ENCODE measurements at regions not wholly inside any gene's neighbourhood (a gene's known extent, or its start where the extent isn't known, plus 50 kb on each side); places are given as distances from the start of the nearest gene placed in this dataset.

DNA sequence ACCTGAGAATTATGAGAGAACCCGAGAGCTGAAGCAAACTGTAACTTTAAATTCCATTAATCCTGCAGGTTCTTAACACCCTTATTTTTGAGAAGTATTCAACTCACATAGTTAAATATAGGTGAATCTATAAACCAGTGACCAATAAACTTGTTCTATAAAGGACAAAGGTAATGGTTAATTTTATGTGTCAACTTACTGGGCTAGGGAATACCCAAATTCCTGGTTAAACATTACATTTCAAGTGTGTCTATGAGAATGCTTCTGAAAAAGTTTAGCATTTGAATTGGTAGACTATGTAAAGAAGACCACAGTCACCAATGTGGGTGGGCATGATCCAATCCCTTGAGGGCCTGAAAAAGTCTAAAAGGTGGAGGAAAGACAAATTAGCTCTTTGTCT is 99.1 kb downstream of the KCNJ2 start:
- no peak overlapping the region for H2BK20ac ChIP-seq (ENCODE audit: low read depth, low read length)
- no peak overlapping the region for H2AFZ ChIP-seq (replicated peaks; ENCODE audit: low read length, poor library complexity)
- H2BK120ac ChIP-seq (ENCODE audit: low read depth, low read length), result no peak overlapping the region
- no peak overlapping the region for H2AK9ac ChIP-seq (replicated peaks; ENCODE audit: low read depth, low read length, poor library complexity)
- POLR2A ChIA-PET (ENCODE audit: unreplicated experiment), result no interaction called here
- H4K8ac ChIP-seq (ENCODE audit: low read depth in 2 of 2, low read length in 2 of 2), result no peak overlapping the region
- DNase-seq, result no peak
- no peak overlapping the region for H3K4ac ChIP-seq (ENCODE audit: low read depth, low read length)
- in situ Hi-C loops (cut with MboI; ENCODE audit: low sequenced_read_pairs), result no loop called here
- no peak overlapping the region for H2BK15ac ChIP-seq (ENCODE audit: low read depth, low read length)
- no peak overlapping the region for H3K14ac ChIP-seq (replicated peaks; ENCODE audit: low read depth, low read length)
- no peak overlapping the region for H2AK5ac ChIP-seq (ENCODE audit: low read depth, low read length)
- H3K23ac ChIP-seq (ENCODE audit: low read depth, low read length), result no peak overlapping the region
- H3K9ac ChIP-seq (ENCODE audit: low read depth, low read length), result no peak overlapping the region
- H3K18ac ChIP-seq (ENCODE audit: low read depth, low read length), result no peak overlapping the region
- no peaks in the 10 kb centered on the region for H4K20me1 ChIP-seq (ENCODE audit: insufficient read depth, low read length)
- H3K79me1 ChIP-seq (ENCODE audit: low read depth in 1 of 2, low read length in 2 of 2), result no peaks in the 10 kb centered on the region
- H3K4me3 ChIP-seq (ENCODE audit: insufficient read depth, low read depth, low read length), result no peak overlapping the region
- no peaks in the 10 kb centered on the region for H3K36me3 ChIP-seq (ENCODE audit: control insufficient read depth, insufficient read depth, low read length)
- no peak overlapping the region for H4K91ac ChIP-seq (ENCODE audit: insufficient read depth, low read depth, low read length)
- no peak overlapping the region for H3K27ac ChIP-seq (ENCODE audit: insufficient read depth, low read length)
- no peak for TF ChIP-seq RFX5 (IDR thresholded peaks at IDR 0.05; ENCODE audit: low read depth, low read length)
- no peak for TF ChIP-seq SMC3 (IDR thresholded peaks at IDR 0.05; ENCODE audit: low read depth, low read length)
- TF ChIP-seq CHD1 (IDR thresholded peaks at IDR 0.05; ENCODE audit: low read depth, low read length), result no peak
- no peak for TF ChIP-seq RAD21 (IDR thresholded peaks at IDR 0.05; ENCODE audit: low read length)
- TF ChIP-seq, protein P1, sequence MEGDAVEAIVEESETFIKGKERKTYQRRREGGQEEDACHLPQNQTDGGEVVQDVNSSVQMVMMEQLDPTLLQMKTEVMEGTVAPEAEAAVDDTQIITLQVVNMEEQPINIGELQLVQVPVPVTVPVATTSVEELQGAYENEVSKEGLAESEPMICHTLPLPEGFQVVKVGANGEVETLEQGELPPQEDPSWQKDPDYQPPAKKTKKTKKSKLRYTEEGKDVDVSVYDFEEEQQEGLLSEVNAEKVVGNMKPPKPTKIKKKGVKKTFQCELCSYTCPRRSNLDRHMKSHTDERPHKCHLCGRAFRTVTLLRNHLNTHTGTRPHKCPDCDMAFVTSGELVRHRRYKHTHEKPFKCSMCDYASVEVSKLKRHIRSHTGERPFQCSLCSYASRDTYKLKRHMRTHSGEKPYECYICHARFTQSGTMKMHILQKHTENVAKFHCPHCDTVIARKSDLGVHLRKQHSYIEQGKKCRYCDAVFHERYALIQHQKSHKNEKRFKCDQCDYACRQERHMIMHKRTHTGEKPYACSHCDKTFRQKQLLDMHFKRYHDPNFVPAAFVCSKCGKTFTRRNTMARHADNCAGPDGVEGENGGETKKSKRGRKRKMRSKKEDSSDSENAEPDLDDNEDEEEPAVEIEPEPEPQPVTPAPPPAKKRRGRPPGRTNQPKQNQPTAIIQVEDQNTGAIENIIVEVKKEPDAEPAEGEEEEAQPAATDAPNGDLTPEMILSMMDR (conservative IDR thresholded peaks at IDR 0.05; ENCODE audit: low read depth, low read length), result no peak
- WGBS, 2 experiments (ENCODE audit: extremely low coverage in 2 of 2, insufficient read length in 1 of 2), result no CpG with 5 or more reads among the region's 1 CpG
- no peak overlapping the region for H4K5ac ChIP-seq (ENCODE audit: low read depth, low read length)
- H3K56ac ChIP-seq (ENCODE audit: extremely low read depth, insufficient read depth, low read length), result no peak overlapping the region
- H3K9me3 ChIP-seq (ENCODE audit: control insufficient read depth, insufficient read depth, low read length), result no peaks in the 10 kb centered on the region
- H3K4me1 ChIP-seq (ENCODE audit: control insufficient read depth, insufficient read depth, low read length), result no peaks in the 10 kb centered on the region
- intact Hi-C loops (cut with micrococcal nuclease), result no loop called here
- H3K4me2 ChIP-seq (ENCODE audit: low read depth, low read length), result no peak overlapping the region
- H3K9me1 ChIP-seq (ENCODE audit: insufficient read depth, low read length), result no peaks in the 10 kb centered on the region
- no peak overlapping the region for H2BK5ac ChIP-seq (ENCODE audit: low read depth, low read length, poor library complexity, severe bottlenecking)
- no peaks in the 10 kb centered on the region; the same call in 1 of the 2 replicates for H3K27me3 ChIP-seq (ENCODE audit: control insufficient read depth, insufficient read depth, low read length)
- no TSS peak for BruUV-seq (replicated peaks)
- CTCF ChIA-PET, result no interaction called here
- dilution Hi-C loops (cut with HindIII; ENCODE audit: low sequenced_read_pairs, unreplicated experiment), result no loop called here
- ATAC-seq (ENCODE audit: low read depth), result no peak

All from IMR-90 (cell line).